ENCODE measurements at regions not wholly inside any gene's neighbourhood (a gene's known extent, or its start where the extent isn't known, plus 50 kb on each side); places are given as distances from the start of the nearest gene placed in this dataset.

DNA sequence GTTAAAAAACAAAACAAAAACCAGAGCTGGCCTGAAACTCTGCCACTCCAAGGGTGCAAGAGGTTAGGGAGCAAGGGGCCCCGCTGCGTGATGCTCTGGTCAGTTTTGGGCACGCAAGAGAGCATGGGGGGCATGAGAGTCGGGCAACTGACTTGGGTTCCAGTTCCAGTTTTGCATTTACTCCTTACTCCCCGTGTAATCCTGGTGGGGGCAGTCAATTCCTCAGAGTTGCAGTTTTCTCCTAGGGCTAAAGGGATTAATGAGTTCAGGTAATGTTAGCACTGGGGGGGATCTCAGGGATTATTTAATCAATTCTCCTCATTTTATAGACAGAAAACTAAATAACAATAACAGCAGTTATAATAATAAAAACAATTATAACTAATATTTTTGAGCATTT is 72.9 kb upstream of the PMFBP1 start:
- no peaks in the 10 kb centered on the region for H3K27me3 Mint-ChIP-seq (ENCODE audit: low read depth in 2 of 2)
- H3K36me3 Mint-ChIP-seq: no peaks in the 10 kb centered on the region
- no peak for ATAC-seq
- Histone ChIP-seq H3K27ac (ENCODE audit: low read length) (no peak overlapping the region), H3K36me3 (ENCODE audit: control insufficient read depth, insufficient read depth, low read length) (no peaks in the 10 kb centered on the region), H3K4me1 (ENCODE audit: control insufficient read depth, insufficient read depth, low read length) (no peaks in the 10 kb centered on the region), H3K27me3 (ENCODE audit: control insufficient read depth, insufficient read depth, low read length) (no peaks in the 10 kb centered on the region), H3K4me3 (ENCODE audit: low read length) (no peak overlapping the region), H3K9me3 (ENCODE audit: control insufficient read depth, insufficient read depth, low read length) (no peaks in the 10 kb centered on the region)
- H3K9me3 Mint-ChIP-seq: no peaks in the 10 kb centered on the region
- 96% methylated on average over 5 of the region's 5 CpGs for WGBS (ENCODE audit: insufficient coverage)
- peaks cover 4 to 5% of the 10 kb centered on the region in 2 donors for H3K4me1 Mint-ChIP-seq
- DNase-seq: no peak
- intact Hi-C loops (cut with micrococcal nuclease): no loop called here
- H3K4me3 Mint-ChIP-seq: no peak overlapping the region
- H3K27ac Mint-ChIP-seq: no peak overlapping the region
- TF ChIP-seq, protein P1, sequence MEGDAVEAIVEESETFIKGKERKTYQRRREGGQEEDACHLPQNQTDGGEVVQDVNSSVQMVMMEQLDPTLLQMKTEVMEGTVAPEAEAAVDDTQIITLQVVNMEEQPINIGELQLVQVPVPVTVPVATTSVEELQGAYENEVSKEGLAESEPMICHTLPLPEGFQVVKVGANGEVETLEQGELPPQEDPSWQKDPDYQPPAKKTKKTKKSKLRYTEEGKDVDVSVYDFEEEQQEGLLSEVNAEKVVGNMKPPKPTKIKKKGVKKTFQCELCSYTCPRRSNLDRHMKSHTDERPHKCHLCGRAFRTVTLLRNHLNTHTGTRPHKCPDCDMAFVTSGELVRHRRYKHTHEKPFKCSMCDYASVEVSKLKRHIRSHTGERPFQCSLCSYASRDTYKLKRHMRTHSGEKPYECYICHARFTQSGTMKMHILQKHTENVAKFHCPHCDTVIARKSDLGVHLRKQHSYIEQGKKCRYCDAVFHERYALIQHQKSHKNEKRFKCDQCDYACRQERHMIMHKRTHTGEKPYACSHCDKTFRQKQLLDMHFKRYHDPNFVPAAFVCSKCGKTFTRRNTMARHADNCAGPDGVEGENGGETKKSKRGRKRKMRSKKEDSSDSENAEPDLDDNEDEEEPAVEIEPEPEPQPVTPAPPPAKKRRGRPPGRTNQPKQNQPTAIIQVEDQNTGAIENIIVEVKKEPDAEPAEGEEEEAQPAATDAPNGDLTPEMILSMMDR (IDR thresholded peaks at IDR 0.05): no peak

DNA sequence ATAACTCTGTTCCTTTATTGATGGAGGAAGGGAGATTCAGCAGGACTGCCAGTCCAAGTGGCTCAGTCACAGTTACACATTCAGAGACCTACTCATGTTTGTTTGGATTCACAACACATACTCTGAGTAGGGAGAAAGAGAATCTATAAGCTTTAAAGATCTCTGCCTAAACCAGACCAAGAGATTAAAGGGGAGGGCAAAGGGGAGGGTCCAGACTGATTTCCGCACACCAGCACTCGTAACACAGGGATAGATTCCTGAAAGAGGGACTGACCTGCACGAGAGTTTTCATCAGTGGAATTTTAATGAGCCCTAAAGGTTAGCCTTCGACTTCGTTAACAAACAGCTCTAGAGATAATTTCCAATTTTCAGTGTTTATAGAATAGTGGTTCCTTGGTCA is 71.7 kb upstream of the PMFBP1 start:
- Mint-ChIP-seq H3K27me3 (ENCODE audit: low read depth in 2 of 2) (no peaks in the 10 kb centered on the region), H3K27ac (no peak overlapping the region), H3K4me3 (no peak overlapping the region), H3K9me3 (no peaks in the 10 kb centered on the region), H3K36me3 (no peaks in the 10 kb centered on the region), H3K4me1 (peaks cover 4 to 5% of the 10 kb centered on the region in 2 donors)
- DNase-seq: no peak
- Histone ChIP-seq H3K9me3 (ENCODE audit: control insufficient read depth, insufficient read depth, low read length) (no peaks in the 10 kb centered on the region), H3K4me3 (ENCODE audit: low read length) (no peak overlapping the region), H3K36me3 (ENCODE audit: control insufficient read depth, insufficient read depth, low read length) (no peaks in the 10 kb centered on the region), H3K27ac (ENCODE audit: low read length) (no peak overlapping the region), H3K27me3 (ENCODE audit: control insufficient read depth, insufficient read depth, low read length) (no peaks in the 10 kb centered on the region), H3K4me1 (ENCODE audit: control insufficient read depth, insufficient read depth, low read length) (no peaks in the 10 kb centered on the region)
- intact Hi-C loops (cut with micrococcal nuclease): no loop called here
- ATAC-seq: no peak
- TF ChIP-seq, protein P1 (IDR thresholded peaks at IDR 0.05): no peak
- WGBS (ENCODE audit: insufficient coverage): 82% methylated on average over 5 of the region's 5 CpGs

DNA sequence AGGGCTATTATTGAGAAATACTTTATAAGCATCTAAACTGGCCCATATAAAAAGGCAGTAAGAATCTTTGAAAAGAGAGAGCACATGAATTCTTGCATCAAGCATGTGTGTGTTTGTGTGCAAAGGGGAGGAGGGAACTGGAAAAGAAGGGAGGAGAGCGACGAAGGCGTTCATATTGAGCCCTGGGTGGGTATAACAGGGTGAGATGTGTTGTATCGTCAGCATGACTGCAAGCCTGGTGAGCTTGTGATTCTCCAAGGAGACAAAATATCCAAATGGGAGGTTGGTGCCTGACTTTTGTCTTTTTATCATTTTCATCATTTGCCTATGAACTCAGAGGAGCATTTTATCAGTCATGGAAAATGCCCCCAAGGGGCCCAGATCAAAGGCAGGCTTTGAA is 70.8 kb upstream of the PMFBP1 start:
- Histone ChIP-seq H3K27ac (ENCODE audit: low read length) (no peak overlapping the region), H3K27me3 (ENCODE audit: control insufficient read depth, insufficient read depth, low read length) (no peaks in the 10 kb centered on the region), H3K36me3 (ENCODE audit: control insufficient read depth, insufficient read depth, low read length) (no peaks in the 10 kb centered on the region), H3K4me3 (ENCODE audit: low read length) (no peak overlapping the region), H3K9me3 (ENCODE audit: control insufficient read depth, insufficient read depth, low read length) (no peaks in the 10 kb centered on the region), H3K4me1 (ENCODE audit: control insufficient read depth, insufficient read depth, low read length) (no peaks in the 10 kb centered on the region)
- Mint-ChIP-seq H3K4me3 (no peak overlapping the region), H3K36me3 (no peaks in the 10 kb centered on the region), H3K4me1 (peaks cover 4 to 5% of the 10 kb centered on the region in 2 donors), H3K9me3 (no peaks in the 10 kb centered on the region), H3K27ac (no peak overlapping the region), H3K27me3 (ENCODE audit: low read depth in 2 of 2) (no peaks in the 10 kb centered on the region)
- TF ChIP-seq, protein P1 (IDR thresholded peaks at IDR 0.05): no peak
- no peak for DNase-seq
- intact Hi-C loops (cut with micrococcal nuclease): no loop called here
- 95% methylated on average over 4 of the region's 4 CpGs for WGBS (ENCODE audit: insufficient coverage)
- no peak for ATAC-seq

DNA sequence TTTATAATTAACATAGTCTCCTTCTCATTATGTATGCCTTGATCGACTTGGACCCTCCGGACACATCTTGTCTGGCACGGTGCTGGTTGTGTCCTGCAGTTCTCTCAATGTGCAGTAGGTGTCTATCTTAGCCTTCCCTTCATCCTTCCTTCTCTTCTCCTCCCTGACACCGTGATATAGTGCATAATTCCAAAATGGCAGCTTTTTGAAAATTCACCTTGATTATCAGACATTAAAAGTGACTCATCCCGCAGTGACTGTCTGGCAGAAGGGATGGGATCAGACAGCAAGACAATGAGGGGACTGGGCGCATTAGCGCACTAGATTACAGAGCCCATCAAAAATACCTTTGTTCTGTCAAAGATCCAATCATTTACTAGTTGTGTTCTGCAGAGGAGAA is 70.0 kb upstream of the PMFBP1 start:
- H3K27ac Mint-ChIP-seq: no peak overlapping the region
- WGBS (ENCODE audit: insufficient coverage): 46% methylated on average over 7 of the region's 7 CpGs
- H3K27me3 Mint-ChIP-seq (ENCODE audit: low read depth in 2 of 2): no peaks in the 10 kb centered on the region
- Histone ChIP-seq H3K36me3 (ENCODE audit: control insufficient read depth, insufficient read depth, low read length) (no peaks in the 10 kb centered on the region), H3K27me3 (ENCODE audit: control insufficient read depth, insufficient read depth, low read length) (no peaks in the 10 kb centered on the region), H3K4me1 (ENCODE audit: control insufficient read depth, insufficient read depth, low read length) (no peaks in the 10 kb centered on the region), H3K4me3 (ENCODE audit: low read length) (no peak overlapping the region), H3K9me3 (ENCODE audit: control insufficient read depth, insufficient read depth, low read length) (no peaks in the 10 kb centered on the region), H3K27ac (ENCODE audit: low read length) (no peak overlapping the region)
- TF ChIP-seq, protein P1 (IDR thresholded peaks at IDR 0.05): no peak
- no peaks in the 10 kb centered on the region for H3K9me3 Mint-ChIP-seq
- ATAC-seq (no peak), DNase-seq (peak in 1 of 2 donors; percentile 5)
- intact Hi-C loops (cut with micrococcal nuclease): no loop called here
- H3K4me3 Mint-ChIP-seq: no peak overlapping the region
- H3K4me1 Mint-ChIP-seq: peaks cover 4 to 5% of the 10 kb centered on the region in 2 donors
- H3K36me3 Mint-ChIP-seq: no peaks in the 10 kb centered on the region
